ENCODE measurements at regions not wholly inside any gene's neighbourhood (a gene's known extent, or its start where the extent isn't known, plus 50 kb on each side); places are given as distances from the start of the nearest gene placed in this dataset.
"Not testable (repeated sequence)": the region's sequence is repeated elsewhere in the genome, so short reads cannot be mapped to it uniquely, and the experiment has no call there.

DNA sequence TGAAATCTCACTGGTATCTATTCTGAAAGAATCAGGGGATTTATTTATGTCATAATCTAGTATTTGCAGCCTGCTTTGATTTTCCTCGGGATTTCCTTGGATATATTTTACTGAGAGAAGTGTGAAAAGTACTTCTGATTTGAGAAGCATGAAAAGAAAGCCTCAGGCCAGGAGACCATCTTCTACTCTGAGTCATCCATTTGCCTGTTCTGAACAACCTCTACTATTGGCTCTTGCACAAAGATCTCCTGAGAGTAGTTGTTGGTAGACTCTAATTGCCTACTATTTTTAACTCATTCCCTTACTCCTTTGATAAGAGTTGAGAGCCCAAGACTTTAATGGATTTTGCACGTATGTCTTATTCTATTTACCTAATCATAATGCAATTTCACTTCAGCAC lies 318.9 kb downstream of the BCHE start:
- no peak for DNase-seq (ENCODE audit: low read depth)

DNA sequence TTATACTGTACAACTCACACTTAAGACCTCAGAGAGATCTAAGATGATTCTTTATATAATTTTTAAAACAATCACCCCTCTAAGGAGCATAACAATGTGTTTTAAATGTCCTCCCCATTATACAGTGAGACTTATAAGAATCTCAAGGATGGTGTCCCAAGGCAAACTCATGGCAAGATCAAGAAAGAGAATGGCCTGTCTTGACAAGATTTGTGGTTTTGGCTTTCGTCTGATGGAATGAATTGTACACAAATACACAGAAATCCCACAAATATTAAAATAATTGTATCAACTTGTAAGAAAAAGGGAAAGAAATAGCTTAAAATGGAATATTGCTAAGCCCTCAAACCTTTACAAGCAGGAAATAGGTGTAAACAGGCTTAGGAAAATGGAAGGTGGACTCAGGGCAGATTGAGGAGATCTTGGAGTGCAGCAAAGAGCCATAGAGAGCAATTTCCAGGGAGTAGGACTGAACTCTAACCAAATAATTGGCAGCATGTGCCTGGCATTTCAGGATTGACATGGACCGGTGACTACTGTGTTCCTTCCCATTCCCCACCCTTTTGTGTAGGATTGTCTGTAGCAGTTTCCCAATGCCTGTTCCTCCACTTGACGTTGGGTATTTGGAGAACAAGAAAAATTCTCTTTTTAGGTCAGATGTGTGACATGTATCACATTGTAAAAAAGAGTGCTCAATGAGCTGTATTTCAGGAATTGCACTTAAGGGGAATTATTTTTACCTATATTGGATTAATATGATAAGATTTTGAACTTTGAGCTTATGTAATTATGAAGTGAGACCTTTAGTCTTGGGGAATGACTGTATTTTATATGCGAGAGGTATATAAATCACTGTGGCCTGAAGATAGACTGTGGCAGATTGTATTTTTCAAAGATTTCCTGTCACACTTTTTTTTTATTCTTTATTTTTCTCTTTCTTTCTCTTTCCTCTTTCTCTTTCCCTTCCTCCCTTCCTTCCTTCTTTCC lies 317.8 kb upstream of the SLITRK3 start:
- DNase-seq (ENCODE audit: low read depth) = no peak

GRCh38 chr3:165507576-165507975 lies 311.4 kb upstream of the SLITRK3 start:
- DNase-seq (ENCODE audit: low read depth) = no peak

GRCh38 chr3:165507060-165507459 lies 310.9 kb upstream of the SLITRK3 start:
- no peak for DNase-seq (ENCODE audit: low read depth)

DNA sequence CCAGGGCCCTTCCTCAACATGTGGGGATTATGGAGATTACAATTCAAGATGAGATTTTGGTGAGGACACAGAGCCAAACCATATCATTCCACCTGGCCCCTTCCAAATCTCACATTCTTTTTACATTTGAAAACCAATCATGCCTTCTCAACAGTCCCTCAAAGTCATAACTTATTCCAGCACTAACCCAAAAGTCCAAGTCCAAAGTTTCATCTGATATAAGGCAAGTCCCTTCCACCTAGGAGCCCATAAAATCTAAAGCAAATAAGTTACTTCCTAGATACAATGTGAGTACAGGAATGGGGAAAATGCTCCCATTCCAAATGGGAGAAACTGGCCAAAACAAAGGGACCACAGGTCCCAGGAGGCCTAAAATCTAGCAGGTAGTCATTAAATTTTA lies 309.5 kb upstream of the SLITRK3 start:
- no peak for DNase-seq (ENCODE audit: low read depth)

DNA sequence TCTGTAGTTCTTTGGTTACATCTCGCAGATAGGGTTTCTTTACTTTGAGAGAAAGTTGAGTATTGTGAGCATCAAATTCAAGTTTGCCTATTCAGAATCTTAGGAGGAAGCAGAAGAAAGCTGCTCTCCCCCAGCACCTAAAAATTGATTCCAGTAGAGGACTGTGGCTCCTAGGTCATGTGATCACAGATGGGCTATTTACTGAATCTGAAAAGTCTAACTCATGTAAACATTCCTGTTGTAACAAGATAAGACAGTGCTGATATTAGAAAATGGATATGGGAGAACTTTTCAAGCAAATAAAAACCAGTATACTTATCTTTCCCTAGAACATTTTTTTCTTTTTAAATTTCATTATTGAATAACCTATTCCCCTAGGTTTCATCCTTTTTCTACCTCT lies 308.4 kb upstream of the SLITRK3 start:
- no peak for DNase-seq (ENCODE audit: low read depth)

DNA sequence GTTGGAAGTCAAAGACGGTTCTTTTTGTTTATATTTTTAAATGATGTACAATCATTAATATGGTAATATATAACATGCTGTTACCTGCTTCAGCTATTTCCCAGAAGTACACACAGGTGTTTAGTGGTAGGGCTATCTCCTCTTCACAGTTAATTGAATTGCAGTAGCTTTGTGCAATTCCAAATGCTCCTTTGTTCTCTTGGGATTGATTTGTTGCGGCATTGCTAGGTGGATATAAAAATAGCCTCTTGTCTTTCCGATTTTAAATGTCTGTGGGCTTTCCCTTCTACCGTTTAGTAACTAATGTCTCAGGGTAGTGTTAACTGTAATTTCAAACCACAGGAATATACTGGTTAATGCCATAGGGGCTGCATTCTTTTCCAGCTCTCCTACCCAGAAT lies 307.6 kb upstream of the SLITRK3 start:
- no peak for DNase-seq (ENCODE audit: low read depth)

GRCh38 chr3:165503346-165503745 lies 307.2 kb upstream of the SLITRK3 start:
- DNase-seq (ENCODE audit: low read depth) = no peak

DNA sequence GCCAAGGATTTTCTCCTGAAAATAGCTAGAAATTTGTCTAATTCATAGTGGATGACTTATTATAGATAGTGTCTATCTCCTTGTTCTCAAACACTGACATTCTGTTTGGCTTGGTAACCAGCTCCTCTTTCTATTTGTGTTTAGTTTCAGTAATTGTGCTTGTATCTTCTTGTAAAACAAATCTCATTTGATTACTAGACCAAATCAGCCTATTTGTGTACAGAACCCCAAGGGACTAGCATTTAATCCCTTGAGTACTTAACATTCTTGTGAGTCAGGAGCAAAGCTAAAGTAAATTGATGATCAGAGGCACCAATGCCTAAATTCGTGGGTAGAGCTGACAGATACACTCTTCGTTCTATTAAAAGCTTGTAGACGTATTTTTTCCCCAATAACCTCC lies 306.5 kb upstream of the SLITRK3 start:
- DNase-seq (ENCODE audit: low read depth) = no peak

GRCh38 chr3:165498742-165499141 lies 302.6 kb upstream of the SLITRK3 start:
- DNase-seq (ENCODE audit: low read depth) = not testable (repeated sequence)

GRCh38 chr3:165491487-165491886 lies 295.3 kb upstream of the SLITRK3 start:
- no peak for DNase-seq (ENCODE audit: low read depth)

GRCh38 chr3:165476399-165477060 lies 280.3 kb upstream of the SLITRK3 start:
- no peak for DNase-seq (ENCODE audit: low read depth)

DNA sequence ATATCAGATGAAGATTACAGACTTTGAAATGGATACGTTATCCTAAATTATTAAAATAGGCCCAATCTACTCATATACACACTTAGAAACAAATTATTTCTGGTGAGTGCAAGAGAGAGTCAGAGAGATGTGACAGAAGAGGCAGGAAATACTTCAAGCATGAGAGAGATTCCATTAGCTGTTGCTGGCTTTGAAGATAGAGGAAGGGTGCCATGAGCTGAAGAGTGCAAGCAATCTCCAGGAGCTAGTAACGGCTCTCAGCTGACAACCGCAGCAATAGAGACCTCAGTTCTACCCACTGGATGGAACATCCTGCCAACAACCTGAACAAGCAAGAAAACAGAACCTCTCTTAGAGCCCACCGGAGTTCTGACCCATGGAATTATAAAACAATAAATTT lies 270.7 kb upstream of the SLITRK3 start:
- no peak for DNase-seq (ENCODE audit: low read depth)

DNA sequence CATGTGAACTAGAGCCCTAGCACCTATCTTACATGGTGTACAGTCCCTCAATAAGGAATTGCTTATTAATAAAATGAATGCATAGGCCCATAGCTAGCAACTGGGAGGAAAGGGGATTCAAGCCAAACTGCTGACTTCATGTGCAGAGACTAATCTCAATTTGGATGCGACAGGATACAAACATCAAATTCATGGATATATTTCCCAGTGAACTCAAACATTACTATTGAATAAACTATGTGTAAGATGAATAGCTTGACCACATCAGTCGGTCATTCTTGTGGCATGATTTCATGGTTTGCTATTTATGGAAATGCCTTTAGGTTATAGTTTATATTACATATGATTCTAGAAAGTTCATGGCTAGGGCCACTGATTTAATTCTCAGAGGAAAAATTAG lies 268.6 kb upstream of the SLITRK3 start:
- no peak for DNase-seq (ENCODE audit: low read depth)

- no peak for DNase-seq (ENCODE audit: low read depth)
Observed at GRCh38 chr3:165463531-165463930, 267.3 kb upstream of the SLITRK3 start.

- no peak for DNase-seq (ENCODE audit: low read depth)
Observed at GRCh38 chr3:165462636-165463334, 266.6 kb upstream of the SLITRK3 start.

- no peak for DNase-seq (ENCODE audit: low read depth)
Observed at GRCh38 chr3:165459924-165460835, 264.0 kb upstream of the SLITRK3 start.

GRCh38 chr3:165459111-165459510 lies 262.9 kb upstream of the SLITRK3 start:
- no peak for DNase-seq (ENCODE audit: low read depth)

DNA sequence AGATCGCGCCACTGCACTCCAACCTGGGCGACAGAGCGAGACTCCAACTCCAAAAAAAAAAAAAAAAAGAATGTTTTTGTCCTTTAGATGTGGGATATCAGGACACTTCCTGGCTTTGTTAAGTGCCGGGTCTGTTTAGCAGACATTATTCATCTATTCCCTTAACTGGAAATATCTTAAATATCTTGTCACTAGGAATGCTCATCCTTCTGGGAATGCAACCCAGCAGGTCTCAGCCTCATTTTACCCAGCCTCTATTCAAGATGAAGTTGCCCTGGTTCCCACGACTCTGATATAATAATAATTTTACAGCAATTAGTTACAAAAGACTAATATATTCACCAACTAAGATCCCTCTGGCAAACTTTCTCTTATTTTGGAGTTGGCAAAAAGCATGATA lies 260.9 kb upstream of the SLITRK3 start:
- no peak for DNase-seq (ENCODE audit: low read depth)

DNA sequence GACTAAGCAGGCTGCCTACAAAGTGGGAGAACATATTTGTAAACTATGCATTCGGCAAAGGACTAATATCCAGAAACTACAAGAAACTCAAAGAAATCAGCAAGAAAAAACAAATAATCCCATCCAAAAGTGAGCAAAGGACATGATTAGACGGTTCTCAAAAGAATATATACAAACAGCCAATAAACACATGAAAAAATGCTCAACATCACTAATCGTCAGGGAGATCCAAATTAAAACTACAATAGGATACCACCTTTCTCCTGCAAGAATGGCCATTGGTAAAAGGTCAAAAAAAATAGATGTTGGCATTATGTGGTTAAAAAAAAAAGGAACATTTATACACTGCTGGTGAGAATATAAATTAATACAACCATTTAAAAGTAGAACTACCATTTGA lies 259.6 kb upstream of the SLITRK3 start:
- no peak for DNase-seq (ENCODE audit: low read depth)

- DNase-seq (ENCODE audit: low read depth) = no peak
Observed at GRCh38 chr3:165455360-165455759, 259.2 kb upstream of the SLITRK3 start.
